HUES64 (cell line): ENCODE measurements at regions not wholly inside any gene's neighbourhood (a gene's known extent, or its start where the extent isn't known, plus 50 kb on each side); places are given as distances from the start of the nearest gene placed in this dataset.

Experiments
- H3K27ac ChIP-seq: 2 replicates; pipeline ENCODE4 v1.7.0; 2013; ENCODE audit warnings: low read depth, low read length, inconsistent platforms
- H3K27me3 ChIP-seq: 2 replicates; pipeline ENCODE4 v1.6.1; 2013; ENCODE audit warnings: mild to moderate bottlenecking, low read length; ENCODE audit not compliant: insufficient read depth
- H3K36me3 ChIP-seq: 2 replicates; pipeline ENCODE4 v1.6.1; 2013; ENCODE audit warnings: mild to moderate bottlenecking, low read length; ENCODE audit not compliant: insufficient read depth
- H3K4me1 ChIP-seq: 2 replicates; pipeline ENCODE4 v1.6.1; 2013; ENCODE audit warnings: mild to moderate bottlenecking, low read length, moderate library complexity; ENCODE audit not compliant: insufficient read depth
- H3K4me3 ChIP-seq: 2 replicates; pipeline ENCODE4 v1.5.1; 2013; ENCODE audit warnings: mild to moderate bottlenecking, low read length, moderate library complexity
- H3K9ac ChIP-seq: 2 replicates; pipeline ENCODE4 v1.6.1; 2013; ENCODE audit warnings: mild to moderate bottlenecking, low read depth, low read length
- H3K9me3 ChIP-seq: 2 replicates; pipeline ENCODE4 v1.6.1; 2013; ENCODE audit warnings: low read depth, low read length; ENCODE audit not compliant: insufficient read depth
- WGBS: fragments of 150-250, 120-280 bp; methylation state at CpG from one replicate; pipeline ENCODE4 v1.1.7; 2013; ENCODE audit warnings: missing lambda C conversion rate; 5-methylcytosine and 5-hydroxymethylcytosine counted together

DNA sequence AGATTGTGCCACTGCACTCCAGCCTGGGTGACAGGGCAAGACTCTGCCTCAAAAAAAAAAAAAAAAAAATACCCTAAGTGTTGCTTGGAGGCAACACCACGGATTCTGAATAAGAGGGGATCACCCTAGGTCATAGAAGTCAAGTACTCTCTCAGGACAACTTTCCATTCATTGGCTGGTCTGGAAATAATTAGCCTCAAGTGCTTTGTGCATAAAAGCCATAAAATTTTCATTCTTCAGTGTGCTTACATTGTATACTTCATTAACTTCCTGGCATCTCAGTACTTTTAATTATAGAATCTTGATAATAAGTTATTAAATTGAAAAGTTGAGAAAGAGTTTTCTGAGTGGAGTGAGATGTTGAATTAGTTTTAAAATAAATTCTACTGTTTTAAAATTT lies 876.1 kb upstream of the FAM98A start:
- Histone ChIP-seq H3K27ac (no peak overlapping the region), H3K9ac (no peak overlapping the region), H3K27me3 (no peaks in the 10 kb centered on the region), H3K9me3 (no peaks in the 10 kb centered on the region), H3K36me3 (no peaks in the 10 kb centered on the region), H3K4me3 (no peak overlapping the region), H3K4me1 (no peaks in the 10 kb centered on the region)
- 65% methylated on average over 1 of the region's 1 CpG for WGBS

GRCh38 chr2:34474646-34475045 lies 875.5 kb upstream of the FAM98A start:
- Histone ChIP-seq H3K27ac (no peak overlapping the region), H3K9me3 (no peaks in the 10 kb centered on the region), H3K9ac (no peak overlapping the region), H3K4me1 (no peaks in the 10 kb centered on the region), H3K27me3 (no peaks in the 10 kb centered on the region), H3K4me3 (no peak overlapping the region), H3K36me3 (no peaks in the 10 kb centered on the region)
- WGBS = 91% methylated on average over 1 of the region's 1 CpG

DNA sequence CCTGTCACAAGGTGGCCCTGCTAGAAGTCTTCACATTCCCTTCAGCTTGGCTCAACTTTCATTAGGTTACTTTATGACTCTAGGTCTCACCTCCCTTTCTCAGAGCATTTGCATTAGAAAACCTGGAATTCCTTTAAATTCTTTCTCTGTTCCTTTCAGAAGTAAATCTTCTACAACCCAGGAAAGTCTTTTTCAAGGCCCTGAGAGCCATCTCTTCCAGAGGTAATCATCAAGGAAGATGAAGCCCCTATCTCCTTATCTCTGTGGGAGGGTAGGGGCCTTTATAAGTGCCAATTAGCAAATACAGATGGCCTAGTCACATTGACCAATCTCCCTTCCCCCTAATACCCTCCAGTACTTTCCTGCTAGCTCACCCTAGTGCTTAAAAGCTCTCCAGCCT lies 848.0 kb upstream of the FAM98A start:
- H3K9me3 ChIP-seq = peaks cover 23% of the 10 kb centered on the region
- H3K4me1 ChIP-seq = peaks cover 28% of the 10 kb centered on the region
- no peak overlapping the region for H3K9ac ChIP-seq
- no peak overlapping the region for H3K4me3 ChIP-seq
- no peaks in the 10 kb centered on the region for H3K27me3 ChIP-seq
- H3K36me3 ChIP-seq = no peaks in the 10 kb centered on the region
- H3K27ac ChIP-seq = peak overlapping the region; percentile 93

DNA sequence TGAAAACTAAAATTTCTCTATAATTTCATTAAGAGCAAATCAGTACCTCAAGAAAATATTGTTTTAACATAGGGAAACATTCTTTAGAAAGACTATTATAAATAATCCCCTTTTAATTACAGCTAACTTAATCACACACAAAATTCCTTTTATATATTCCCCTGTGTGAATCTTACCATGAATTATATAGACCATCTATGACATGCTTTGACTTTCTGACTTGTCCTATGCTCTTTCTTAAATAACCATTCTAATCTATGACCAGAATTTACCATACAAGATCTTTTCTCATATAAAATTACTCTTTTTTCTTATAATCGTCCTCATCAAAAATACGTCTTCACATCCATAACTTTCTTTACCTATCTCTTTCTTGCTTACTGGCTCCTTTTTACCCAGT lies 824.2 kb upstream of the FAM98A start:
- Histone ChIP-seq H3K9me3 (peaks cover 61% of the 10 kb centered on the region), H3K9ac (no peak overlapping the region), H3K27ac (no peak overlapping the region), H3K36me3 (no peaks in the 10 kb centered on the region), H3K27me3 (no peaks in the 10 kb centered on the region), H3K4me3 (no peak overlapping the region), H3K4me1 (no peaks in the 10 kb centered on the region)
- WGBS = 93% methylated on average over 2 of the region's 2 CpGs

- Histone ChIP-seq H3K27ac (no peak overlapping the region), H3K36me3 (no peaks in the 10 kb centered on the region), H3K4me3 (no peak overlapping the region), H3K9me3 (peaks cover 49% of the 10 kb centered on the region), H3K9ac (no peak overlapping the region), H3K4me1 (0 out of 2 replicates have a peak, but pooled peaks cover 3% of the 10 kb centered on the region), H3K27me3 (no peaks in the 10 kb centered on the region)
These were observed 820.8 kb upstream of the FAM98A start for GRCh38 chr2:34419856-34420255.

- no peak overlapping the region for H3K9ac ChIP-seq
- H3K4me3 ChIP-seq = no peak overlapping the region
- 0 out of 2 replicates have a peak, but pooled peaks cover 3% of the 10 kb centered on the region for H3K4me1 ChIP-seq
- H3K9me3 ChIP-seq = peaks cover 20% of the 10 kb centered on the region
- H3K27ac ChIP-seq = no peak overlapping the region
- H3K36me3 ChIP-seq = no peaks in the 10 kb centered on the region
- WGBS = 90% methylated on average over 1 of the region's 2 CpGs
- H3K27me3 ChIP-seq = no peaks in the 10 kb centered on the region
These were observed 817.8 kb upstream of the FAM98A start for GRCh38 chr2:34416856-34417255.

GRCh38 chr2:34414856-34415255 lies 815.8 kb upstream of the FAM98A start:
- WGBS = 93% methylated on average over 4 of the region's 4 CpGs
- no peak overlapping the region for H3K9ac ChIP-seq
- H3K27me3 ChIP-seq = no peaks in the 10 kb centered on the region

GRCh38 chr2:34408100-34408499 lies 809.0 kb upstream of the FAM98A start:
- H3K27ac ChIP-seq = peak overlapping the region; percentile 44; the same call in 1 of the 2 replicates
- no peaks in the 10 kb centered on the region for H3K27me3 ChIP-seq
- H3K9ac ChIP-seq = no peak overlapping the region
- 60% methylated on average over 4 of the region's 4 CpGs for WGBS
- peaks cover 12% of the 10 kb centered on the region for H3K4me1 ChIP-seq
- no peaks in the 10 kb centered on the region for H3K36me3 ChIP-seq
- H3K9me3 ChIP-seq = peaks cover 7% of the 10 kb centered on the region; the same call in 1 of the 2 replicates
- no peak overlapping the region for H3K4me3 ChIP-seq

More at GRCh38 chr2:34414856-34415255, 815.8 kb upstream of the FAM98A start:
- Histone ChIP-seq H3K4me3 (no peak overlapping the region), H3K36me3 (no peaks in the 10 kb centered on the region), H3K4me1 (0 out of 2 replicates have a peak, but pooled peaks cover 3% of the 10 kb centered on the region), H3K27ac (no peak overlapping the region), H3K9me3 (peaks cover 14% of the 10 kb centered on the region; the same call in 1 of the 2 replicates)

DNA sequence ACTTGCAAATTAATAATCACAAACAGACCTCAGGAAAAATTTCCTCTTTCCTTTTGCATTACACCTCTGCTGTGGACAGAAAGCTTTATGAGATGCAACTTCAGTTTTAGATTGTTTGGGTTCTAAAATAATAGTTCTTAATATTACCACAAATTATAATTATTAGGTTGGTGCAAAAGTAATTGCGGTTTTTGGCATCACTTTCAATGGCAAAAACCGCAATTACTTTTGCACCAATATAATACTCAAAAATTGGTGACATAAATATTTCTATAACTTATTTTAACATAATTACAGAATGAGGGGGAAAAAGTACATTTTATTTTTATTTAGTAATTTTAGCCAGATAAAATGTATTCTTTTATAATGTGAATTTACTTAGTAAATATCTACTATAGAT lies 804.4 kb upstream of the FAM98A start:
- no peaks in the 10 kb centered on the region for H3K27me3 ChIP-seq
- H3K36me3 ChIP-seq = no peaks in the 10 kb centered on the region
- H3K4me3 ChIP-seq = no peak overlapping the region
- no peak overlapping the region for H3K27ac ChIP-seq
- no peak overlapping the region for H3K9ac ChIP-seq
- WGBS = no CpG with 5 or more reads among the region's 2 CpGs
- no peaks in the 10 kb centered on the region for H3K9me3 ChIP-seq
- peaks cover 7% of the 10 kb centered on the region for H3K4me1 ChIP-seq

- H3K36me3 ChIP-seq = no peaks in the 10 kb centered on the region
- whole genome bisulfite sequencing = 87% methylated on average over 2 of the region's 3 CpGs
- no peak overlapping the region for H3K4me3 ChIP-seq
- no peaks in the 10 kb centered on the region for H3K9me3 ChIP-seq
- H3K27ac ChIP-seq = no peak overlapping the region
- no peaks in the 10 kb centered on the region for H3K27me3 ChIP-seq
- H3K9ac ChIP-seq = no peak overlapping the region
- H3K4me1 ChIP-seq = no peaks in the 10 kb centered on the region; the same call in 1 of the 2 replicates
These were observed 803.3 kb upstream of the FAM98A start for GRCh38 chr2:34402376-34402775.

- H3K9me3 ChIP-seq = no peaks in the 10 kb centered on the region
- no peaks in the 10 kb centered on the region for H3K4me1 ChIP-seq
- H3K9ac ChIP-seq = no peak overlapping the region
- no peak overlapping the region for H3K27ac ChIP-seq
- H3K4me3 ChIP-seq = no peak overlapping the region
- H3K36me3 ChIP-seq = no peaks in the 10 kb centered on the region
- H3K27me3 ChIP-seq = no peaks in the 10 kb centered on the region
- WGBS = 97% methylated on average over 5 of the region's 5 CpGs
These were observed 802.1 kb upstream of the FAM98A start for GRCh38 chr2:34401186-34401585.

GRCh38 chr2:34388446-34388845 lies 789.3 kb upstream of the FAM98A start:
- no peaks in the 10 kb centered on the region for H3K9me3 ChIP-seq
- WGBS = 90% methylated on average over 2 of the region's 2 CpGs
- H3K36me3 ChIP-seq = no peaks in the 10 kb centered on the region
- H3K27me3 ChIP-seq = no peaks in the 10 kb centered on the region
- no peak overlapping the region for H3K9ac ChIP-seq
- H3K4me3 ChIP-seq = no peak overlapping the region
- H3K4me1 ChIP-seq = no peaks in the 10 kb centered on the region
- no peak overlapping the region for H3K27ac ChIP-seq
